ENCODE measurements at regions not wholly inside any gene's neighbourhood (a gene's known extent, or its start where the extent isn't known, plus 50 kb on each side); places are given as distances from the start of the nearest gene placed in this dataset.

- Mint-ChIP-seq H3K27ac (no peak overlapping the region), H3K9me3 (peaks cover 2% of the 10 kb centered on the region), H3K27me3 (no peaks in the 10 kb centered on the region), H3K4me1 (no peaks in the 10 kb centered on the region), H3K4me3 (no peak overlapping the region), H3K36me3 (no peaks in the 10 kb centered on the region)
- no peak for ATAC-seq
Measured at GRCh38 chr5:121688781-121689180, 162.9 kb upstream of the FTMT start.

- no peak for ATAC-seq
- H3K9me3 Mint-ChIP-seq: peaks cover 2% of the 10 kb centered on the region
- H3K36me3 Mint-ChIP-seq: no peaks in the 10 kb centered on the region
- H3K27ac Mint-ChIP-seq: no peak overlapping the region
- peaks cover 6% of the 10 kb centered on the region for H3K4me1 Mint-ChIP-seq
- H3K4me3 Mint-ChIP-seq: no peak overlapping the region
- no peaks in the 10 kb centered on the region for H3K27me3 Mint-ChIP-seq
Measured at GRCh38 chr5:121691478-121691877, 160.2 kb upstream of the FTMT start.

- Mint-ChIP-seq H3K36me3 (no peaks in the 10 kb centered on the region), H3K27me3 (no peaks in the 10 kb centered on the region), H3K4me1 (peaks cover 6% of the 10 kb centered on the region)
Measured at GRCh38 chr5:121692158-121692557, 159.5 kb upstream of the FTMT start.

GRCh38 chr5:121693864-121694263 lies 157.8 kb upstream of the FTMT start:
- Mint-ChIP-seq H3K27me3 (no peaks in the 10 kb centered on the region), H3K27ac (no peak overlapping the region), H3K4me3 (no peak overlapping the region), H3K4me1 (peaks cover 6% of the 10 kb centered on the region), H3K36me3 (no peaks in the 10 kb centered on the region), H3K9me3 (peaks cover 2% of the 10 kb centered on the region)
- ATAC-seq: no peak

More at GRCh38 chr5:121692158-121692557, 159.5 kb upstream of the FTMT start:
- peaks cover 2% of the 10 kb centered on the region for H3K9me3 Mint-ChIP-seq
- no peak overlapping the region for H3K27ac Mint-ChIP-seq
- no peak overlapping the region for H3K4me3 Mint-ChIP-seq
- no peak for ATAC-seq

- no peak for ATAC-seq
- Mint-ChIP-seq H3K4me3 (no peak overlapping the region), H3K9me3 (peaks cover 2% of the 10 kb centered on the region), H3K27ac (no peak overlapping the region), H3K4me1 (peaks cover 6% of the 10 kb centered on the region), H3K27me3 (no peaks in the 10 kb centered on the region), H3K36me3 (no peaks in the 10 kb centered on the region)
Measured at GRCh38 chr5:121695307-121695706, 156.4 kb upstream of the FTMT start.

- H3K27ac Mint-ChIP-seq: no peak overlapping the region
- H3K27me3 Mint-ChIP-seq: no peaks in the 10 kb centered on the region
- no peak for ATAC-seq
- no peak overlapping the region for H3K4me3 Mint-ChIP-seq
- peaks cover 6% of the 10 kb centered on the region for H3K4me1 Mint-ChIP-seq
- no peaks in the 10 kb centered on the region for H3K9me3 Mint-ChIP-seq
- H3K36me3 Mint-ChIP-seq: no peaks in the 10 kb centered on the region
Measured at GRCh38 chr5:121698690-121699089, 153.0 kb upstream of the FTMT start.

GRCh38 chr5:121701731-121702130 lies 150.0 kb upstream of the FTMT start:
- ATAC-seq: no peak
- Mint-ChIP-seq H3K9me3 (no peaks in the 10 kb centered on the region), H3K27me3 (no peaks in the 10 kb centered on the region), H3K4me3 (no peak overlapping the region), H3K27ac (no peak overlapping the region), H3K4me1 (no peaks in the 10 kb centered on the region), H3K36me3 (no peaks in the 10 kb centered on the region)

- Mint-ChIP-seq H3K27ac (no peak overlapping the region), H3K27me3 (no peaks in the 10 kb centered on the region)
Measured at GRCh38 chr5:121702682-121703081, 149.0 kb upstream of the FTMT start.

GRCh38 chr5:121704291-121704690 lies 147.4 kb upstream of the FTMT start:
- Mint-ChIP-seq H3K27me3 (no peaks in the 10 kb centered on the region), H3K27ac (no peak overlapping the region), H3K36me3 (no peaks in the 10 kb centered on the region), H3K9me3 (no peaks in the 10 kb centered on the region), H3K4me1 (no peaks in the 10 kb centered on the region), H3K4me3 (no peak overlapping the region)
- ATAC-seq: no peak

More at GRCh38 chr5:121702682-121703081, 149.0 kb upstream of the FTMT start:
- no peaks in the 10 kb centered on the region for H3K4me1 Mint-ChIP-seq
- no peak overlapping the region for H3K4me3 Mint-ChIP-seq
- H3K9me3 Mint-ChIP-seq: no peaks in the 10 kb centered on the region
- no peak for ATAC-seq
- H3K36me3 Mint-ChIP-seq: no peaks in the 10 kb centered on the region

GRCh38 chr5:121706686-121707085 lies 145.0 kb upstream of the FTMT start:
- Mint-ChIP-seq H3K27me3 (no peaks in the 10 kb centered on the region), H3K9me3 (no peaks in the 10 kb centered on the region), H3K27ac (no peak overlapping the region), H3K36me3 (no peaks in the 10 kb centered on the region), H3K4me3 (no peak overlapping the region), H3K4me1 (no peaks in the 10 kb centered on the region)
- no peak for ATAC-seq

- no peaks in the 10 kb centered on the region for H3K36me3 Mint-ChIP-seq
- ATAC-seq: no peak
- H3K9me3 Mint-ChIP-seq: no peaks in the 10 kb centered on the region
- H3K27ac Mint-ChIP-seq: no peak overlapping the region
- H3K4me3 Mint-ChIP-seq: no peak overlapping the region
- H3K4me1 Mint-ChIP-seq: no peaks in the 10 kb centered on the region
- H3K27me3 Mint-ChIP-seq: no peaks in the 10 kb centered on the region
Measured at GRCh38 chr5:121707178-121707577, 144.5 kb upstream of the FTMT start.

GRCh38 chr5:121711416-121711815 lies 140.3 kb upstream of the FTMT start:
- Mint-ChIP-seq H3K36me3 (no peaks in the 10 kb centered on the region), H3K27ac (no peak overlapping the region), H3K9me3 (peaks cover 6% of the 10 kb centered on the region), H3K4me3 (no peak overlapping the region), H3K27me3 (no peaks in the 10 kb centered on the region), H3K4me1 (no peaks in the 10 kb centered on the region)
- no peak for ATAC-seq

GRCh38 chr5:121719255-121719654 lies 132.4 kb upstream of the FTMT start:
- Mint-ChIP-seq H3K27me3 (no peaks in the 10 kb centered on the region), H3K4me1 (no peaks in the 10 kb centered on the region), H3K36me3 (no peaks in the 10 kb centered on the region), H3K9me3 (peaks cover 5% of the 10 kb centered on the region), H3K4me3 (no peak overlapping the region), H3K27ac (no peak overlapping the region)
- no peak for ATAC-seq

GRCh38 chr5:121725450-121725849 lies 126.2 kb upstream of the FTMT start:
- no peak for ATAC-seq
- Mint-ChIP-seq H3K27me3 (no peaks in the 10 kb centered on the region), H3K27ac (no peak overlapping the region), H3K36me3 (no peaks in the 10 kb centered on the region), H3K4me1 (no peaks in the 10 kb centered on the region), H3K9me3 (peaks cover 2% of the 10 kb centered on the region), H3K4me3 (no peak overlapping the region)

GRCh38 chr5:121726991-121727390 lies 124.7 kb upstream of the FTMT start:
- Mint-ChIP-seq H3K9me3 (peaks cover 2% of the 10 kb centered on the region), H3K27ac (no peak overlapping the region), H3K4me1 (no peaks in the 10 kb centered on the region), H3K36me3 (no peaks in the 10 kb centered on the region), H3K27me3 (no peaks in the 10 kb centered on the region), H3K4me3 (no peak overlapping the region)
- ATAC-seq: no peak

GRCh38 chr5:121731377-121731776 lies 120.3 kb upstream of the FTMT start:
- Mint-ChIP-seq H3K27ac (no peak overlapping the region), H3K4me3 (no peak overlapping the region), H3K36me3 (no peaks in the 10 kb centered on the region), H3K27me3 (no peaks in the 10 kb centered on the region), H3K9me3 (no peaks in the 10 kb centered on the region), H3K4me1 (no peaks in the 10 kb centered on the region)
- no peak for ATAC-seq

- no peak for ATAC-seq
- Mint-ChIP-seq H3K27ac (no peak overlapping the region), H3K36me3 (no peaks in the 10 kb centered on the region), H3K9me3 (no peaks in the 10 kb centered on the region), H3K27me3 (no peaks in the 10 kb centered on the region), H3K4me1 (no peaks in the 10 kb centered on the region), H3K4me3 (no peak overlapping the region)
Measured at GRCh38 chr5:121735618-121736017, 116.1 kb upstream of the FTMT start.
